H1 (cell line): ENCODE measurements at regions not wholly inside any gene's neighbourhood (a gene's known extent, or its start where the extent isn't known, plus 50 kb on each side); places are given as distances from the start of the nearest gene placed in this dataset.

Experiments used
- CTCF ChIA-PET: fragments of 300-600 bp; sonication (Branson Sonifier 250); formaldehyde crosslinking; loops from one replicate; lab custom pipeline; 2021; ENCODE audit not compliant: partially characterized antibody; lab: Charles Lee
- POLR2A ChIA-PET: fragments of 300-600 bp; sonication (Branson Sonifier 250); formaldehyde crosslinking; loops from one replicate; lab custom pipeline; 2021; ENCODE audit warnings: inconsistent platforms; ENCODE audit not compliant: partially characterized antibody; lab: Charles Lee
- DNase-seq, 2 experiments: peaks; one replicate each; pipeline versions ENCODE4 v3.0.0 to v3.0.0-alpha.2; 2010 to 2022; ENCODE audit warnings: low spot score in 2 of 2, low read depth in 1 of 2, mixed read lengths in 1 of 2
- FAIRE-seq: peaks from 2 replicates; lab custom pipeline; 2011; peaks lifted over from hg19 to GRCh38; lab: Jason Lieb, UNC
- H2AFZ ChIP-seq: 2 replicates; pipeline ENCODE4 v1.8.1; 2012; ENCODE audit warnings: low read length, inconsistent platforms
- H2AK5ac ChIP-seq: 2 replicates; pipeline ENCODE4 v1.6.1; 2013; ENCODE audit warnings: low read depth, low read length
- H2BK120ac ChIP-seq: replicated peaks from 2 replicates; pipeline ENCODE3; 2013; ENCODE audit warnings: low read depth, low read length, inconsistent platforms
- H2BK12ac ChIP-seq: 2 replicates; pipeline ENCODE4 v1.6.1; 2013; ENCODE audit warnings: low read depth, low read length
- H2BK15ac ChIP-seq: 2 replicates; pipeline ENCODE4 v1.6.1; 2013; ENCODE audit warnings: low read length
- H2BK20ac ChIP-seq: 2 replicates; pipeline ENCODE4 v1.6.1; 2013; ENCODE audit warnings: low read length
- H2BK5ac ChIP-seq: 2 replicates; pipeline ENCODE4 v1.6.1; 2013; ENCODE audit warnings: low read depth, low read length
- H3K14ac ChIP-seq: 2 replicates; pipeline ENCODE4 v1.6.1; 2013; ENCODE audit warnings: inconsistent platforms; ENCODE audit not compliant: insufficient read length
- H3K18ac ChIP-seq: 2 replicates; pipeline ENCODE4 v1.6.1; 2013; ENCODE audit warnings: low read length; ENCODE audit errors: extremely low read depth
- H3K23ac ChIP-seq: 2 replicates; pipeline ENCODE4 v1.6.1; 2013; ENCODE audit warnings: inconsistent platforms; ENCODE audit not compliant: insufficient read length
- H3K23me2 ChIP-seq: 2 replicates; pipeline ENCODE4 v1.6.1; 2013; ENCODE audit warnings: low read depth, low read length
- H3K27ac ChIP-seq: 2 replicates; pipeline ENCODE4 v1.6.1; 2011; ENCODE audit warnings: low read depth, low read length, inconsistent platforms
- H3K27me3 ChIP-seq, 4 experiments: replicated peaks in 1 of 4; 1 replicate in 1 of 4; 2 replicates in 3 of 4; pipeline versions ENCODE4 v1.6.1 to v1.8.1; 2011 to 2013; ENCODE audit warnings: low read length in 3 of 4, mild to moderate bottlenecking in 3 of 4, inconsistent platforms in 2 of 4, mixed read lengths in 2 of 4, moderate library complexity in 1 of 4; ENCODE audit not compliant: control insufficient read depth in 3 of 4, insufficient read depth in 3 of 4; ENCODE audit errors: extremely low read depth in 1 of 4
- H3K36me3 ChIP-seq, 4 experiments: 2 replicates each; pipeline versions ENCODE4 v1.6.1 to v1.8.1; 2011 to 2013; ENCODE audit warnings: mild to moderate bottlenecking in 4 of 4, low read length in 3 of 4, moderate library complexity in 2 of 4, control low read depth in 1 of 4, inconsistent platforms in 1 of 4; ENCODE audit not compliant: insufficient read depth in 4 of 4, control insufficient read depth in 2 of 4
- H3K4ac ChIP-seq: replicated peaks from 2 replicates; pipeline ENCODE3; 2013; ENCODE audit warnings: low read length, low read depth, mixed read lengths, inconsistent platforms; ENCODE audit not compliant: insufficient read length
- H3K4me1 ChIP-seq, 4 experiments: replicated peaks in 1 of 4; 1 replicate in 1 of 4; 2 replicates in 3 of 4; pipeline versions ENCODE4 v1.6.1 to v1.8.1; 2011 to 2013; ENCODE audit warnings: low read length in 3 of 4, inconsistent platforms in 2 of 4, mixed read lengths in 1 of 4; ENCODE audit not compliant: insufficient read depth in 4 of 4, control insufficient read depth in 3 of 4
- H3K4me2 ChIP-seq, 2 experiments: 2 replicates each; pipeline versions ENCODE4 v1.6.1 to v1.8.1; 2011 to 2013; ENCODE audit warnings: low read depth in 2 of 2, low read length in 2 of 2, control low read depth in 1 of 2, inconsistent platforms in 1 of 2, mild to moderate bottlenecking in 1 of 2; ENCODE audit not compliant: insufficient read depth in 1 of 2
- H3K4me3 ChIP-seq, 4 experiments: fragments of 200-600, 300-600 bp in 1 of 4; sonication (generic), shearing (Covaris generic), sonication (Bioruptor Twin) in 1 of 4; 2 replicates each; pipeline versions ENCODE4 v1.5.1 to v1.8.1; 2011 to 2016; ENCODE audit warnings: low read length in 4 of 4, low read depth in 3 of 4, control low read depth in 2 of 4, inconsistent platforms in 2 of 4, mild to moderate bottlenecking in 2 of 4, mixed read lengths in 1 of 4, moderate library complexity in 1 of 4; ENCODE audit not compliant: insufficient read depth in 2 of 4; ENCODE audit errors: extremely low read depth in 1 of 4
- H3K56ac ChIP-seq: replicated peaks from 2 replicates; pipeline ENCODE3; 2013; ENCODE audit warnings: low read depth, mild to moderate bottlenecking, mixed read lengths, low read length, inconsistent platforms; ENCODE audit not compliant: insufficient read length
- H3K79me1 ChIP-seq: 2 replicates; pipeline ENCODE4 v1.6.1; 2013; ENCODE audit warnings: low read depth, low read length, control low read depth
- H3K79me2 ChIP-seq, 2 experiments: 2 replicates each; pipeline versions ENCODE4 v1.6.1 to v1.8.1; 2012 to 2013; ENCODE audit warnings: low read length in 2 of 2, mild to moderate bottlenecking in 2 of 2, inconsistent platforms in 1 of 2; ENCODE audit not compliant: insufficient read depth in 2 of 2, control insufficient read depth in 1 of 2
- H3K9ac ChIP-seq, 4 experiments: replicated peaks in 1 of 4; 1 replicate in 1 of 4; 2 replicates in 3 of 4; pipeline versions ENCODE4 v1.6.1 to v1.8.1; 2011 to 2013; ENCODE audit warnings: low read depth in 3 of 4, low read length in 3 of 4, control low read depth in 2 of 4, mild to moderate bottlenecking in 2 of 4, moderate library complexity in 2 of 4, inconsistent platforms in 1 of 4; ENCODE audit errors: extremely low read depth in 1 of 4
- H3K9me3 ChIP-seq, 2 experiments: 2 replicates each; pipeline versions ENCODE4 v1.6.1 to v1.8.1; 2012 to 2013; ENCODE audit warnings: mild to moderate bottlenecking in 2 of 2, moderate library complexity in 2 of 2, control low read depth in 1 of 2, inconsistent platforms in 1 of 2, low read depth in 1 of 2, low read length in 1 of 2, mixed read lengths in 1 of 2; ENCODE audit not compliant: insufficient read depth in 2 of 2
- H4K20me1 ChIP-seq, 2 experiments: replicated peaks in 1 of 2; 2 replicates each; pipeline versions ENCODE3 to v1.8.1; 2011 to 2013; ENCODE audit warnings: inconsistent platforms in 2 of 2, low read length in 2 of 2, mild to moderate bottlenecking in 1 of 2; ENCODE audit not compliant: insufficient read depth in 2 of 2, control insufficient read depth in 1 of 2
- H4K5ac ChIP-seq: 2 replicates; pipeline ENCODE4 v1.6.1; 2013; ENCODE audit warnings: low read length, low read depth, mixed read lengths, inconsistent platforms; ENCODE audit not compliant: insufficient read length
- H4K8ac ChIP-seq: 2 replicates; pipeline ENCODE4 v1.8.0; 2013; ENCODE audit warnings: mild to moderate bottlenecking, moderate library complexity, low read length, inconsistent platforms; ENCODE audit not compliant: insufficient read depth; ENCODE audit errors: extremely low read depth
- H4K91ac ChIP-seq: replicated peaks from 2 replicates; pipeline ENCODE3; 2013; ENCODE audit warnings: low read length, mixed read lengths, inconsistent platforms; ENCODE audit not compliant: insufficient read length
- CBX5 ChIP-seq: fragments of 300-800, 300-1000 bp; sonication (generic); IDR thresholded peaks from 2 replicates; pipeline ENCODE4 v1.7.1; 2016; ENCODE audit warnings: antibody characterized with exemption, low read length, low read depth
- CTBP2 ChIP-seq: IDR thresholded peaks from 2 replicates; pipeline ENCODE4 v1.7.0; 2011; ENCODE audit warnings: borderline replicate concordance, mild to moderate bottlenecking, moderate library complexity, mixed read lengths, low read length; ENCODE audit not compliant: insufficient read depth, insufficient read length
- EZH2 ChIP-seq: fragments of 200-600 bp; sonication (generic); IDR thresholded peaks from 2 replicates; pipeline ENCODE4 v1.7.1; 2012; ENCODE audit warnings: low read depth, mild to moderate bottlenecking, moderate library complexity, low read length, inconsistent platforms; ENCODE audit not compliant: severe bottlenecking
- FOSL1 ChIP-seq: IDR thresholded peaks from 2 replicates; pipeline ENCODE4 v1.6.1; 2011; ENCODE audit warnings: mild to moderate bottlenecking, low read depth, low read length, moderate library complexity; ENCODE audit not compliant: insufficient read depth
- JUN ChIP-seq: IDR thresholded peaks from 2 replicates; pipeline ENCODE4 v1.6.1; 2011; ENCODE audit warnings: low read depth, mild to moderate bottlenecking, improper control_type of control experiment, low read length
- POLR2A ChIP-seq, 2 experiments: IDR thresholded peaks; 1 replicate in 1 of 2; 2 replicates in 1 of 2; pipeline ENCODE4 v1.6.1; 2011; ENCODE audit warnings: low read depth in 2 of 2, low read length in 2 of 2, mild to moderate bottlenecking in 2 of 2; ENCODE audit errors: control extremely low read depth in 1 of 2
- RXRA ChIP-seq: IDR thresholded peaks from 2 replicates; pipeline ENCODE4 v1.6.1; 2011; ENCODE audit warnings: low read depth, mild to moderate bottlenecking, low read length, moderate library complexity; ENCODE audit not compliant: insufficient read depth
- SIN3A ChIP-seq, 2 experiments: IDR thresholded peaks in 1 of 2; conservative IDR thresholded peaks in 1 of 2; 2 replicates each; pipeline ENCODE4 v1.6.1; 2011 to 2012; ENCODE audit warnings: low read length in 2 of 2, improper control_type of control experiment in 1 of 2, low read depth in 1 of 2, mild to moderate bottlenecking in 1 of 2
- ZNF274 ChIP-seq: IDR thresholded peaks from 2 replicates; pipeline ENCODE4 v1.7.0; 2012; ENCODE audit warnings: low read length, borderline replicate concordance; ENCODE audit errors: extremely low read depth
- WGBS, 2 experiments: shearing (Covaris generic) in 1 of 2; methylation state at CpG; one replicate each; pipeline versions ENCODE4 v1.1.6 to v1.1.7; 2013 to 2015; ENCODE audit warnings: low lambda C conversion rate in 2 of 2, mixed read lengths in 2 of 2, inconsistent platforms in 1 of 2, low coverage in 1 of 2, missing lambda C conversion rate in 1 of 2; ENCODE audit not compliant: insufficient replicate concordance in 2 of 2, insufficient coverage in 1 of 2, insufficient read length in 1 of 2; ENCODE audit errors: extremely low coverage in 1 of 2, missing lambda C conversion rate in 1 of 2; 5-methylcytosine and 5-hydroxymethylcytosine counted together
- TF ChIP-seq, protein P1 (sequence below): IDR thresholded peaks from 2 replicates; pipeline ENCODE4 v1.6.1; 2012; ENCODE audit warnings: inconsistent platforms
- TF ChIP-seq, protein P2 (sequence below), 3 experiments: IDR thresholded peaks; 1 replicate in 2 of 3; 2 replicates in 1 of 3; pipeline versions ENCODE4 v1.5.1 to v1.6.1; 2011; ENCODE audit warnings: low read length in 3 of 3, mild to moderate bottlenecking in 3 of 3, inconsistent platforms in 2 of 3, low read depth in 1 of 3, moderate library complexity in 1 of 3; ENCODE audit not compliant: insufficient read depth in 1 of 3; ENCODE audit errors: control extremely low read depth in 1 of 3

DNA sequence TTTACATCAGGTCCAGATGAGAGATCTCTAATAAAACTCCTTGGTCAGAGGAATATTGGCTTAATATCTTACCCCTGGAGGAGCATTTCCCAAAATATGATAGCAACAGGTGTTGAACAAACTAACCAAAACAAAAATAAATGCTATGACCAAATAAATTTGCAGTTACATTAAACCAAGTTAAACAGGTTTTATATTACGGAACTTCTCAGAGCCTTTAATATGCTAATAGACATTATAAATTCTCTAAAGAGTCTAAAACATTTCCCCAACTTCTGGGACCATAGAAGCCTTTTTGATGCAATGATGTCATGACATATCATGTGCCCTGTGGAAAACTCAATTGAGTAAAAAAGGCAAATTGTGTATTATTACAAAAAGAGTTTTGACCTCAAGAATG lies 90.9 kb upstream of the ARMC2 start:
- H3K79me2 ChIP-seq, result no peaks in the 10 kb centered on the region
- H3K56ac ChIP-seq, result no peak overlapping the region
- no peak overlapping the region for H3K18ac ChIP-seq
- no peak overlapping the region for H4K5ac ChIP-seq
- no peaks in the 10 kb centered on the region for H4K20me1 ChIP-seq
- H3K27me3 ChIP-seq, result no peaks in the 10 kb centered on the region
- FAIRE-seq (no peak), DNase-seq (no peak)
- H3K9ac ChIP-seq, result no peak overlapping the region
- no peaks in the 10 kb centered on the region for H3K79me1 ChIP-seq
- H2BK20ac ChIP-seq, result no peak overlapping the region
- H3K23ac ChIP-seq, result no peak overlapping the region
- H2BK5ac ChIP-seq, result no peak overlapping the region
- no peak overlapping the region for H2BK15ac ChIP-seq
- peaks cover 0 to 4% (median 2%) of the 10 kb centered on the region in 4 experiments; a peak in 2 of 7 replicates for H3K4me1 ChIP-seq
- H4K8ac ChIP-seq, result no peak overlapping the region
- no peaks in the 10 kb centered on the region for H3K23me2 ChIP-seq
- H2BK12ac ChIP-seq, result no peak overlapping the region
- no peaks in the 10 kb centered on the region for H3K36me3 ChIP-seq
- ChIA-PET CTCF (no interaction called here), POLR2A (no interaction called here)
- H3K4ac ChIP-seq, result no peak overlapping the region
- no peak overlapping the region for H4K91ac ChIP-seq
- 89% methylated on average over 1 of the region's 1 CpG; no CpG with 5 or more reads in 1 of the 2 experiments for WGBS, 2 experiments
- H2BK120ac ChIP-seq, result no peak overlapping the region
- no peak overlapping the region for H3K4me3 ChIP-seq
- H3K14ac ChIP-seq, result no peak overlapping the region
- no peak overlapping the region for H2AK5ac ChIP-seq
- H3K9me3 ChIP-seq, result no peaks in the 10 kb centered on the region
- H3K27ac ChIP-seq, result no peak overlapping the region
- H3K4me2 ChIP-seq, result no peak overlapping the region
- H2AFZ ChIP-seq, result no peak overlapping the region
- no peak for TF ChIP-seq SIN3A (conservative IDR thresholded peaks at IDR 0.05 in 1 of 2, IDR thresholded peaks at IDR 0.05 in 1 of 2; ENCODE audit: low read depth in 1 of 2, low read length in 2 of 2)
- no peak for TF ChIP-seq RXRA
- no peak for TF ChIP-seq JUN
- TF ChIP-seq CTBP2, result no peak
- TF ChIP-seq ZNF274, result no peak
- TF ChIP-seq, protein P1, sequence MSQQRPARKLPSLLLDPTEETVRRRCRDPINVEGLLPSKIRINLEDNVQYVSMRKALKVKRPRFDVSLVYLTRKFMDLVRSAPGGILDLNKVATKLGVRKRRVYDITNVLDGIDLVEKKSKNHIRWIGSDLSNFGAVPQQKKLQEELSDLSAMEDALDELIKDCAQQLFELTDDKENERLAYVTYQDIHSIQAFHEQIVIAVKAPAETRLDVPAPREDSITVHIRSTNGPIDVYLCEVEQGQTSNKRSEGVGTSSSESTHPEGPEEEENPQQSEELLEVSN, result no peak
- no peak for TF ChIP-seq POLR2A (IDR thresholded peaks at IDR 0.05; ENCODE audit: control extremely low read depth in 1 of 2, low read depth in 2 of 2, low read length in 2 of 2)
- TF ChIP-seq, protein P2, sequence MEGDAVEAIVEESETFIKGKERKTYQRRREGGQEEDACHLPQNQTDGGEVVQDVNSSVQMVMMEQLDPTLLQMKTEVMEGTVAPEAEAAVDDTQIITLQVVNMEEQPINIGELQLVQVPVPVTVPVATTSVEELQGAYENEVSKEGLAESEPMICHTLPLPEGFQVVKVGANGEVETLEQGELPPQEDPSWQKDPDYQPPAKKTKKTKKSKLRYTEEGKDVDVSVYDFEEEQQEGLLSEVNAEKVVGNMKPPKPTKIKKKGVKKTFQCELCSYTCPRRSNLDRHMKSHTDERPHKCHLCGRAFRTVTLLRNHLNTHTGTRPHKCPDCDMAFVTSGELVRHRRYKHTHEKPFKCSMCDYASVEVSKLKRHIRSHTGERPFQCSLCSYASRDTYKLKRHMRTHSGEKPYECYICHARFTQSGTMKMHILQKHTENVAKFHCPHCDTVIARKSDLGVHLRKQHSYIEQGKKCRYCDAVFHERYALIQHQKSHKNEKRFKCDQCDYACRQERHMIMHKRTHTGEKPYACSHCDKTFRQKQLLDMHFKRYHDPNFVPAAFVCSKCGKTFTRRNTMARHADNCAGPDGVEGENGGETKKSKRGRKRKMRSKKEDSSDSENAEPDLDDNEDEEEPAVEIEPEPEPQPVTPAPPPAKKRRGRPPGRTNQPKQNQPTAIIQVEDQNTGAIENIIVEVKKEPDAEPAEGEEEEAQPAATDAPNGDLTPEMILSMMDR (IDR thresholded peaks at IDR 0.05; ENCODE audit: control extremely low read depth in 1 of 3, insufficient read depth in 1 of 3, low read depth in 1 of 3, low read length in 3 of 3), result no peak
- no peak for TF ChIP-seq EZH2
- no peak for TF ChIP-seq FOSL1
- no peak for TF ChIP-seq CBX5
